Loucy (cell line): ENCODE measurements at regions not wholly inside any gene's neighbourhood (a gene's known extent, or its start where the extent isn't known, plus 50 kb on each side); places are given as distances from the start of the nearest gene placed in this dataset.

Experiments used
- EZH2phosphoT487 ChIP-seq: fragments of 200-600 bp; IDR thresholded peaks from 2 replicates; pipeline ENCODE4 v1.6.1; 2018; ENCODE audit warnings: antibody characterized with exemption, mild to moderate bottlenecking, moderate library complexity, borderline replicate concordance
- TF ChIP-seq, protein P1 (sequence below): fragments of 200-600 bp; sonication (generic); conservative IDR thresholded peaks from 2 replicates; pipeline ENCODE4 v1.5.1; 2014; ENCODE audit warnings: mild to moderate bottlenecking, antibody characterized with exemption, low read length

DNA sequence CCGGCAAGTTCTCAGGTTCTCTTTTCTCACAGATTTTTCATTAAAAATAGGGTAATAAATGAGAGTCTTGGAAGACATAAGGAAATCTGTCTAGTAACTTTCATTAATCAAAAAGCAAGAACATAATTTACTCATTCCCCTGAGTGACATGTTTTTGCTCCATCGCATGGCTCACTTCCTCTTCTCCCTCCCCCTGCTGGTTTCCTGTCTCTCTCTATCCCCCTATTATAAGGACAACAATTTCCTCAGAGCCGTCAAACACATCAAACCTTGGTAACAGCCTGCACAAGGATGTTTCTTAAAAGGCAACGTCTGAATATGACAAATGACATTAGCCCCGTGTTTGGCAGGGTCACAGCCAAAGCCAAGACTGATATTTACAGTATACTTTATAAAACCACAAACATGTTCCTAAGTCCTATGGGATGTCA, 1149.6 kb downstream of the IGSF11 start:
- TF ChIP-seq, protein P1, sequence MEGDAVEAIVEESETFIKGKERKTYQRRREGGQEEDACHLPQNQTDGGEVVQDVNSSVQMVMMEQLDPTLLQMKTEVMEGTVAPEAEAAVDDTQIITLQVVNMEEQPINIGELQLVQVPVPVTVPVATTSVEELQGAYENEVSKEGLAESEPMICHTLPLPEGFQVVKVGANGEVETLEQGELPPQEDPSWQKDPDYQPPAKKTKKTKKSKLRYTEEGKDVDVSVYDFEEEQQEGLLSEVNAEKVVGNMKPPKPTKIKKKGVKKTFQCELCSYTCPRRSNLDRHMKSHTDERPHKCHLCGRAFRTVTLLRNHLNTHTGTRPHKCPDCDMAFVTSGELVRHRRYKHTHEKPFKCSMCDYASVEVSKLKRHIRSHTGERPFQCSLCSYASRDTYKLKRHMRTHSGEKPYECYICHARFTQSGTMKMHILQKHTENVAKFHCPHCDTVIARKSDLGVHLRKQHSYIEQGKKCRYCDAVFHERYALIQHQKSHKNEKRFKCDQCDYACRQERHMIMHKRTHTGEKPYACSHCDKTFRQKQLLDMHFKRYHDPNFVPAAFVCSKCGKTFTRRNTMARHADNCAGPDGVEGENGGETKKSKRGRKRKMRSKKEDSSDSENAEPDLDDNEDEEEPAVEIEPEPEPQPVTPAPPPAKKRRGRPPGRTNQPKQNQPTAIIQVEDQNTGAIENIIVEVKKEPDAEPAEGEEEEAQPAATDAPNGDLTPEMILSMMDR = no peak
- TF ChIP-seq EZH2phosphoT487 = no peak
